ENCODE measurements at regions not wholly inside any gene's neighbourhood (a gene's known extent, or its start where the extent isn't known, plus 50 kb on each side); places are given as distances from the start of the nearest gene placed in this dataset.

- Histone ChIP-seq H3K9me3 (no peaks in the 10 kb centered on the region), H3K4me1 (no peaks in the 10 kb centered on the region), H3K4me3 (no peak overlapping the region), H3K36me3 (no peaks in the 10 kb centered on the region), H3K27ac (no peak overlapping the region), H3K27me3 (no peaks in the 10 kb centered on the region)
- DNase-seq = no peak
- intact Hi-C loops (cut with DNase I; ENCODE audit: low total_unique reads) = no loop called here
- no peak for TF ChIP-seq CTCF (IDR thresholded peaks at IDR 0.05)
These were observed 80.5 kb upstream of the SLC24A5 start for GRCh38 chr15:48040166-48040817.

GRCh38 chr15:48041454-48041853, 79.3 kb upstream of the SLC24A5 start:
- Histone ChIP-seq H3K27me3 (no peaks in the 10 kb centered on the region), H3K4me3 (no peak overlapping the region), H3K4me1 (no peaks in the 10 kb centered on the region), H3K27ac (no peak overlapping the region), H3K9me3 (no peaks in the 10 kb centered on the region), H3K36me3 (no peaks in the 10 kb centered on the region)
- TF ChIP-seq CTCF (IDR thresholded peaks at IDR 0.05) = no peak
- no peak for DNase-seq
- intact Hi-C loops (cut with DNase I; ENCODE audit: low total_unique reads) = no loop called here

GRCh38 chr15:48046813-48047438, 73.9 kb upstream of the SLC24A5 start:
- no peak for TF ChIP-seq CTCF (IDR thresholded peaks at IDR 0.05)
- H3K4me3 ChIP-seq = no peak overlapping the region
- intact Hi-C loops (cut with DNase I; ENCODE audit: low total_unique reads) = no loop called here
- H3K36me3 ChIP-seq = no peaks in the 10 kb centered on the region
- no peak overlapping the region for H3K27ac ChIP-seq
- H3K9me3 ChIP-seq = no peaks in the 10 kb centered on the region
- DNase-seq = no peak
- no peaks in the 10 kb centered on the region for H3K4me1 ChIP-seq
- H3K27me3 ChIP-seq = no peaks in the 10 kb centered on the region

- DNase-seq = no peak
- no peaks in the 10 kb centered on the region for H3K27me3 ChIP-seq
- intact Hi-C loops (cut with DNase I; ENCODE audit: low total_unique reads) = no loop called here
- TF ChIP-seq CTCF (IDR thresholded peaks at IDR 0.05) = no peak
- H3K4me3 ChIP-seq = no peak overlapping the region
- H3K9me3 ChIP-seq = no peaks in the 10 kb centered on the region
- H3K27ac ChIP-seq = no peak overlapping the region
- no peaks in the 10 kb centered on the region for H3K4me1 ChIP-seq
- no peaks in the 10 kb centered on the region for H3K36me3 ChIP-seq
These were observed 71.1 kb upstream of the SLC24A5 start for GRCh38 chr15:48049736-48050135.

- no peak for DNase-seq
- H3K4me1 ChIP-seq = peaks cover 0 to 12% (median 7%) of the 10 kb centered on the region in 4 donors
- no peak overlapping the region for H3K27ac ChIP-seq
- TF ChIP-seq CTCF (IDR thresholded peaks at IDR 0.05) = no peak
- intact Hi-C loops (cut with DNase I; ENCODE audit: low total_unique reads) = no loop called here
- no peaks in the 10 kb centered on the region for H3K27me3 ChIP-seq
- H3K4me3 ChIP-seq = no peak overlapping the region
- H3K36me3 ChIP-seq = no peaks in the 10 kb centered on the region
- H3K9me3 ChIP-seq = no peaks in the 10 kb centered on the region
These were observed 67.8 kb upstream of the SLC24A5 start for GRCh38 chr15:48052946-48053345.
